Naive B cell (primary cell): ENCODE measurements at regions not wholly inside any gene's neighbourhood (a gene's known extent, or its start where the extent isn't known, plus 50 kb on each side); places are given as distances from the start of the nearest gene placed in this dataset.

Source experiments
- ATAC-seq, 2 donors: fragments of 150-1000 bp; cut with Tn5 transposase; 2 replicates each; pipeline ENCODE4 v1.10.0; 2021; ENCODE audit warnings: low read depth in 2 of 2, mild to moderate bottlenecking in 2 of 2, moderate library complexity in 2 of 2
- DNase-seq: peaks from one replicate; pipeline ENCODE4 v3.0.0; 2022
- H3K27ac Mint-ChIP-seq, 6 donors: one replicate each; pipeline ENCODE4 v1.8.0; 2020 to 2022; ENCODE audit warnings: mild to moderate bottlenecking in 6 of 6, mixed read lengths in 6 of 6, moderate library complexity in 5 of 6, inconsistent platforms in 2 of 6
- H3K27me3 Mint-ChIP-seq, 3 donors: one replicate each; pipeline ENCODE4 v1.8.0; 2021 to 2022; ENCODE audit warnings: mixed read lengths in 3 of 3, mild to moderate bottlenecking in 1 of 3
- H3K36me3 Mint-ChIP-seq, 2 donors: one replicate each; pipeline ENCODE4 v1.8.0; 2020 to 2022; ENCODE audit warnings: mixed read lengths in 2 of 2, inconsistent platforms in 1 of 2, mild to moderate bottlenecking in 1 of 2
- H3K4me1 Mint-ChIP-seq, 3 donors: one replicate each; pipeline ENCODE4 v1.8.0; 2020 to 2022; ENCODE audit warnings: mixed read lengths in 3 of 3, inconsistent platforms in 1 of 3, mild to moderate bottlenecking in 1 of 3, moderate library complexity in 1 of 3
- H3K4me3 Mint-ChIP-seq, 8 donors: one replicate each; pipeline ENCODE4 v1.8.0; 2020 to 2022; ENCODE audit warnings: mild to moderate bottlenecking in 8 of 8, mixed read lengths in 8 of 8, moderate library complexity in 8 of 8, inconsistent platforms in 2 of 8
- H3K9me3 Mint-ChIP-seq, 7 donors: one replicate each; pipeline ENCODE4 v1.8.0; 2020 to 2022; ENCODE audit warnings: mixed read lengths in 7 of 7, mild to moderate bottlenecking in 5 of 7, inconsistent platforms in 2 of 7, moderate library complexity in 1 of 7

- Mint-ChIP-seq H3K9me3 (peaks cover 0 to 5% (median 1%) of the 10 kb centered on the region in 7 donors), H3K27ac (no peak overlapping the region), H3K36me3 (peaks cover 5 to 8% of the 10 kb centered on the region in 2 donors), H3K27me3 (peaks cover 36 to 55% (median 51%) of the 10 kb centered on the region in 3 donors), H3K4me3 (no peak overlapping the region), H3K4me1 (peaks cover 4 to 10% (median 5%) of the 10 kb centered on the region in 3 donors)
- ATAC-seq (no peak), DNase-seq (no peak)
Observed at GRCh38 chr1:10892138-10893065, 96.0 kb upstream of the CASZ1 start.

GRCh38 chr1:10895621-10896020, 99.2 kb upstream of the CASZ1 start:
- ATAC-seq (no peak), DNase-seq (no peak)
- Mint-ChIP-seq H3K9me3 (peaks cover 0 to 5% (median 0%) of the 10 kb centered on the region in 7 donors), H3K36me3 (peaks cover 5 to 8% of the 10 kb centered on the region in 2 donors), H3K4me3 (no peak overlapping the region), H3K27ac (peak overlapping the region in 1 of 6 donors; percentile 43), H3K4me1 (peaks cover 0 to 8% (median 0%) of the 10 kb centered on the region in 3 donors), H3K27me3 (peaks cover 29 to 60% (median 49%) of the 10 kb centered on the region in 3 donors)

GRCh38 chr1:10896673-10897072, 100.2 kb upstream of the CASZ1 start:
- Mint-ChIP-seq H3K27me3 (peaks cover 22 to 55% (median 44%) of the 10 kb centered on the region in 3 donors), H3K36me3 (peaks cover 5 to 8% of the 10 kb centered on the region in 2 donors), H3K4me1 (peaks cover 0 to 8% (median 0%) of the 10 kb centered on the region in 3 donors), H3K4me3 (no peak overlapping the region), H3K9me3 (peaks cover 0 to 5% (median 0%) of the 10 kb centered on the region in 7 donors), H3K27ac (no peak overlapping the region)
- DNase-seq (no peak), ATAC-seq (no peak)

GRCh38 chr1:10897321-10897980, 101.0 kb upstream of the CASZ1 start:
- Mint-ChIP-seq H3K36me3 (peaks cover under 1 to 3% of the 10 kb centered on the region in 2 donors), H3K4me1 (peaks cover 0 to 8% (median 0%) of the 10 kb centered on the region in 3 donors), H3K27ac (no peak overlapping the region), H3K27me3 (peaks cover 16 to 48% (median 36%) of the 10 kb centered on the region in 3 donors), H3K9me3 (peaks cover 0 to under 1% (median 0%) of the 10 kb centered on the region in 7 donors), H3K4me3 (no peak overlapping the region)
- no peak for DNase-seq
- ATAC-seq, result no peak

- Mint-ChIP-seq H3K4me3 (no peak overlapping the region), H3K9me3 (no peaks in the 10 kb centered on the region), H3K27me3 (peaks cover 16 to 42% (median 29%) of the 10 kb centered on the region in 3 donors), H3K4me1 (peaks cover 0 to 8% (median 0%) of the 10 kb centered on the region in 3 donors), H3K27ac (no peak overlapping the region), H3K36me3 (no peaks in the 10 kb centered on the region)
- ATAC-seq, result no peak
- no peak for DNase-seq
Observed at GRCh38 chr1:10897981-10898728, 101.7 kb upstream of the CASZ1 start.

- no peak for ATAC-seq
- H3K9me3 Mint-ChIP-seq, result no peaks in the 10 kb centered on the region
- no peak overlapping the region for H3K4me3 Mint-ChIP-seq
- peaks cover 0 to 8% (median 0%) of the 10 kb centered on the region in 3 donors for H3K4me1 Mint-ChIP-seq
- no peak for DNase-seq
- H3K36me3 Mint-ChIP-seq, result no peaks in the 10 kb centered on the region
- H3K27ac Mint-ChIP-seq, result no peak overlapping the region
- peaks cover 14 to 37% (median 29%) of the 10 kb centered on the region in 3 donors for H3K27me3 Mint-ChIP-seq
Observed at GRCh38 chr1:10898921-10899320, 102.5 kb upstream of the CASZ1 start.

GRCh38 chr1:10899490-10900250, 103.2 kb upstream of the CASZ1 start:
- peaks cover 6 to 15% (median 6%) of the 10 kb centered on the region in 3 donors for H3K4me1 Mint-ChIP-seq
- H3K9me3 Mint-ChIP-seq, result no peaks in the 10 kb centered on the region
- no peak overlapping the region for H3K4me3 Mint-ChIP-seq
- ATAC-seq (no peak), DNase-seq (no peak)
- H3K27me3 Mint-ChIP-seq, result peaks cover 11 to 42% (median 37%) of the 10 kb centered on the region in 3 donors
- H3K36me3 Mint-ChIP-seq, result no peaks in the 10 kb centered on the region
- no peak overlapping the region for H3K27ac Mint-ChIP-seq

GRCh38 chr1:10900251-10900651, 103.8 kb upstream of the CASZ1 start:
- DNase-seq, result no peak
- Mint-ChIP-seq H3K4me3 (no peak overlapping the region), H3K4me1 (peaks cover 11 to 21% (median 11%) of the 10 kb centered on the region in 3 donors), H3K36me3 (no peaks in the 10 kb centered on the region), H3K27me3 (peaks cover 11 to 46% (median 43%) of the 10 kb centered on the region in 3 donors), H3K27ac (no peak overlapping the region), H3K9me3 (no peaks in the 10 kb centered on the region)
- ATAC-seq, result no peak

GRCh38 chr1:10900691-10901090, 104.2 kb upstream of the CASZ1 start:
- Mint-ChIP-seq H3K4me1 (peaks cover 11 to 22% (median 11%) of the 10 kb centered on the region in 3 donors), H3K4me3 (no peak overlapping the region), H3K27ac (no peak overlapping the region), H3K27me3 (peaks cover 9 to 46% (median 44%) of the 10 kb centered on the region in 3 donors), H3K36me3 (no peaks in the 10 kb centered on the region), H3K9me3 (no peaks in the 10 kb centered on the region)
- DNase-seq (no peak), ATAC-seq (no peak)

GRCh38 chr1:10901091-10901890, 104.8 kb upstream of the CASZ1 start:
- no peak for ATAC-seq
- Mint-ChIP-seq H3K27ac (no peak overlapping the region), H3K4me1 (peaks cover 11 to 22% (median 11%) of the 10 kb centered on the region in 3 donors)

GRCh38 chr1:10901891-10902805, 105.7 kb upstream of the CASZ1 start:
- peaks cover 11 to 22% (median 11%) of the 10 kb centered on the region in 3 donors for H3K4me1 Mint-ChIP-seq
- no peak overlapping the region for H3K27ac Mint-ChIP-seq
- no peak overlapping the region for H3K4me3 Mint-ChIP-seq
- no peaks in the 10 kb centered on the region for H3K36me3 Mint-ChIP-seq
- no peak for ATAC-seq
- DNase-seq, result no peak
- no peaks in the 10 kb centered on the region for H3K9me3 Mint-ChIP-seq
- H3K27me3 Mint-ChIP-seq, result peaks cover 14 to 56% (median 50%) of the 10 kb centered on the region in 3 donors

More at GRCh38 chr1:10901091-10901890, 104.8 kb upstream of the CASZ1 start:
- peaks cover 7 to 51% (median 44%) of the 10 kb centered on the region in 3 donors for H3K27me3 Mint-ChIP-seq
- DNase-seq, result no peak
- H3K36me3 Mint-ChIP-seq, result no peaks in the 10 kb centered on the region
- H3K9me3 Mint-ChIP-seq, result no peaks in the 10 kb centered on the region
- no peak overlapping the region for H3K4me3 Mint-ChIP-seq
